SK-N-SH (cell line): ENCODE measurements at regions not wholly inside any gene's neighbourhood (a gene's known extent, or its start where the extent isn't known, plus 50 kb on each side); places are given as distances from the start of the nearest gene placed in this dataset.

ENCODE experiments used
- EZH2phosphoT487 ChIP-seq: fragments of 200-600 bp; sonication (generic); IDR thresholded peaks from 2 replicates; pipeline ENCODE4 v1.6.1; 2017; ENCODE audit warnings: low read depth, mixed run types, mild to moderate bottlenecking, antibody characterized with exemption, moderate library complexity, borderline replicate concordance
- GABPA ChIP-seq: IDR thresholded peaks from 2 replicates; pipeline ENCODE4 v1.4.0; 2012; ENCODE audit warnings: low read depth, mild to moderate bottlenecking
- JUND ChIP-seq: IDR thresholded peaks from 2 replicates; pipeline ENCODE4 v1.4.0; 2012
- MXI1 ChIP-seq: IDR thresholded peaks from 2 replicates; pipeline ENCODE4 v1.6.1; 2012; ENCODE audit warnings: mild to moderate bottlenecking, low read depth, low read length, improper control_type of control experiment
- NFIC ChIP-seq: IDR thresholded peaks from 2 replicates; pipeline ENCODE4 v1.4.0; 2012; ENCODE audit warnings: borderline replicate concordance
- PBX3 ChIP-seq: IDR thresholded peaks from 2 replicates; pipeline ENCODE4; 2012
- POLR2AphosphoS5 ChIP-seq: IDR thresholded peaks from 2 replicates; pipeline ENCODE4 v1.6.1; 2012; ENCODE audit warnings: low read depth, low read length
- ZBTB33 ChIP-seq: IDR thresholded peaks from 2 replicates; pipeline ENCODE4 v1.4.0; 2012; ENCODE audit warnings: low read depth, borderline replicate concordance
- TF ChIP-seq, protein P1 (sequence below): fragments of 200-600 bp; sonication (generic); IDR thresholded peaks from 2 replicates; pipeline ENCODE4 v1.6.1; 2017; ENCODE audit warnings: antibody characterized with exemption, mild to moderate bottlenecking, moderate library complexity
- TF ChIP-seq, protein P2 (sequence below): IDR thresholded peaks from 2 replicates; pipeline ENCODE4 v1.6.1; 2012; ENCODE audit warnings: mild to moderate bottlenecking, low read depth, low read length, moderate library complexity

GRCh38 chr2:13240789-13241487, 524.2 kb downstream of the TRIB2 start:
- TF ChIP-seq, protein P1, sequence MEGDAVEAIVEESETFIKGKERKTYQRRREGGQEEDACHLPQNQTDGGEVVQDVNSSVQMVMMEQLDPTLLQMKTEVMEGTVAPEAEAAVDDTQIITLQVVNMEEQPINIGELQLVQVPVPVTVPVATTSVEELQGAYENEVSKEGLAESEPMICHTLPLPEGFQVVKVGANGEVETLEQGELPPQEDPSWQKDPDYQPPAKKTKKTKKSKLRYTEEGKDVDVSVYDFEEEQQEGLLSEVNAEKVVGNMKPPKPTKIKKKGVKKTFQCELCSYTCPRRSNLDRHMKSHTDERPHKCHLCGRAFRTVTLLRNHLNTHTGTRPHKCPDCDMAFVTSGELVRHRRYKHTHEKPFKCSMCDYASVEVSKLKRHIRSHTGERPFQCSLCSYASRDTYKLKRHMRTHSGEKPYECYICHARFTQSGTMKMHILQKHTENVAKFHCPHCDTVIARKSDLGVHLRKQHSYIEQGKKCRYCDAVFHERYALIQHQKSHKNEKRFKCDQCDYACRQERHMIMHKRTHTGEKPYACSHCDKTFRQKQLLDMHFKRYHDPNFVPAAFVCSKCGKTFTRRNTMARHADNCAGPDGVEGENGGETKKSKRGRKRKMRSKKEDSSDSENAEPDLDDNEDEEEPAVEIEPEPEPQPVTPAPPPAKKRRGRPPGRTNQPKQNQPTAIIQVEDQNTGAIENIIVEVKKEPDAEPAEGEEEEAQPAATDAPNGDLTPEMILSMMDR: no peak
- TF ChIP-seq PBX3: no peak
- TF ChIP-seq POLR2AphosphoS5: no peak
- TF ChIP-seq EZH2phosphoT487: no peak
- TF ChIP-seq MXI1: no peak
- no peak for TF ChIP-seq JUND
- TF ChIP-seq, protein P2, sequence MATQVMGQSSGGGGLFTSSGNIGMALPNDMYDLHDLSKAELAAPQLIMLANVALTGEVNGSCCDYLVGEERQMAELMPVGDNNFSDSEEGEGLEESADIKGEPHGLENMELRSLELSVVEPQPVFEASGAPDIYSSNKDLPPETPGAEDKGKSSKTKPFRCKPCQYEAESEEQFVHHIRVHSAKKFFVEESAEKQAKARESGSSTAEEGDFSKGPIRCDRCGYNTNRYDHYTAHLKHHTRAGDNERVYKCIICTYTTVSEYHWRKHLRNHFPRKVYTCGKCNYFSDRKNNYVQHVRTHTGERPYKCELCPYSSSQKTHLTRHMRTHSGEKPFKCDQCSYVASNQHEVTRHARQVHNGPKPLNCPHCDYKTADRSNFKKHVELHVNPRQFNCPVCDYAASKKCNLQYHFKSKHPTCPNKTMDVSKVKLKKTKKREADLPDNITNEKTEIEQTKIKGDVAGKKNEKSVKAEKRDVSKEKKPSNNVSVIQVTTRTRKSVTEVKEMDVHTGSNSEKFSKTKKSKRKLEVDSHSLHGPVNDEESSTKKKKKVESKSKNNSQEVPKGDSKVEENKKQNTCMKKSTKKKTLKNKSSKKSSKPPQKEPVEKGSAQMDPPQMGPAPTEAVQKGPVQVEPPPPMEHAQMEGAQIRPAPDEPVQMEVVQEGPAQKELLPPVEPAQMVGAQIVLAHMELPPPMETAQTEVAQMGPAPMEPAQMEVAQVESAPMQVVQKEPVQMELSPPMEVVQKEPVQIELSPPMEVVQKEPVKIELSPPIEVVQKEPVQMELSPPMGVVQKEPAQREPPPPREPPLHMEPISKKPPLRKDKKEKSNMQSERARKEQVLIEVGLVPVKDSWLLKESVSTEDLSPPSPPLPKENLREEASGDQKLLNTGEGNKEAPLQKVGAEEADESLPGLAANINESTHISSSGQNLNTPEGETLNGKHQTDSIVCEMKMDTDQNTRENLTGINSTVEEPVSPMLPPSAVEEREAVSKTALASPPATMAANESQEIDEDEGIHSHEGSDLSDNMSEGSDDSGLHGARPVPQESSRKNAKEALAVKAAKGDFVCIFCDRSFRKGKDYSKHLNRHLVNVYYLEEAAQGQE: no peak
- TF ChIP-seq GABPA: no peak
- TF ChIP-seq ZBTB33: no peak
- no peak for TF ChIP-seq NFIC
